Germinal center (tissue), 1 donor: ENCODE measurements at regions not wholly inside any gene's neighbourhood (a gene's known extent, or its start where the extent isn't known, plus 50 kb on each side); places are given as distances from the start of the nearest gene placed in this dataset.
"Not testable (repeated sequence)": the region's sequence is repeated elsewhere in the genome, so short reads cannot be mapped to it uniquely, and the experiment has no call there.

Experiments used
- DNase-seq: peaks from one replicate; pipeline ENCODE4 v3.0.0; 2012; ENCODE audit warnings: mixed read lengths, low spot score

- not testable (repeated sequence) for DNase-seq
Measured at GRCh38 chr15:77896147-77897112, 181.1 kb downstream of the TBC1D2B start.

DNA sequence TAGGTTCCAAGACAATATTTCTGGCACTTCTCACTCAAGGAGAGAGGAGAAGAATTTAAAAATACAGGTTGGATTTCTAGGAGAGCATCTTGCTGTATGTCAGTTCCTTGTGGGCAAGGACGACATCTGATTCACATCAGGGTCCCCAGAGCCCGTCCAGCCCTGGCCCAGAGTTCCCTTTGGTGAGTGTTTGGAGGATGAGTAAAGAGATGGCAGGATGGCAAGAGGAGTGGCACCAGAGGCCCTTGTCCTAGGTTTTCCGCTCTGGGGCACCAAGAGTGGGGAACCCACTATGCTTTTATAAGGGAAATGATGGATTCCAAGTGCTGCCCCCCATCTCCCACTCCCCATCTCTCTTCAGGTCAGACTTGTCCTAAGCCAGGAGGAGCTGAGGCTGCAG is 181.8 kb downstream of the TBC1D2B start:
- no peak for DNase-seq

DNA sequence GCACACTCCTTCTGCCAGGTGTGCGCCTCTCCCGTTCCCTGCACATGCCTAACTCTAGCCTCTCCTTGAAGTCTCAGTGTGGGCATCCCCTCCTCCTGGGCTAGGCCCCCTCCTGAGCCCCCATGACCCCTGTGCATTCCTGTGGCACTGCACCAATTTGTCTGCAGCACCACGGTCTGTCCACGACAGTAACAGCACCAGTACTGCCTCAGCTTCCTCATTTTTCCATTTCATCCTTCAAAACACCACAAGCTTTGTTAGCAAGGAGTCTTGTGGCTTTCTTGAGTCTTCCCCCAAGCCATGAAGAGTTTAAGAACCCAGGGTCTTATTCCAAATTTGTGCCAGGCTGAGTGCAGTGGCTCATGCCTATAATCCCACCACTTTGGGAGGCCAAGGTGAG is 182.4 kb downstream of the TBC1D2B start:
- DNase-seq: not testable (repeated sequence)

DNA sequence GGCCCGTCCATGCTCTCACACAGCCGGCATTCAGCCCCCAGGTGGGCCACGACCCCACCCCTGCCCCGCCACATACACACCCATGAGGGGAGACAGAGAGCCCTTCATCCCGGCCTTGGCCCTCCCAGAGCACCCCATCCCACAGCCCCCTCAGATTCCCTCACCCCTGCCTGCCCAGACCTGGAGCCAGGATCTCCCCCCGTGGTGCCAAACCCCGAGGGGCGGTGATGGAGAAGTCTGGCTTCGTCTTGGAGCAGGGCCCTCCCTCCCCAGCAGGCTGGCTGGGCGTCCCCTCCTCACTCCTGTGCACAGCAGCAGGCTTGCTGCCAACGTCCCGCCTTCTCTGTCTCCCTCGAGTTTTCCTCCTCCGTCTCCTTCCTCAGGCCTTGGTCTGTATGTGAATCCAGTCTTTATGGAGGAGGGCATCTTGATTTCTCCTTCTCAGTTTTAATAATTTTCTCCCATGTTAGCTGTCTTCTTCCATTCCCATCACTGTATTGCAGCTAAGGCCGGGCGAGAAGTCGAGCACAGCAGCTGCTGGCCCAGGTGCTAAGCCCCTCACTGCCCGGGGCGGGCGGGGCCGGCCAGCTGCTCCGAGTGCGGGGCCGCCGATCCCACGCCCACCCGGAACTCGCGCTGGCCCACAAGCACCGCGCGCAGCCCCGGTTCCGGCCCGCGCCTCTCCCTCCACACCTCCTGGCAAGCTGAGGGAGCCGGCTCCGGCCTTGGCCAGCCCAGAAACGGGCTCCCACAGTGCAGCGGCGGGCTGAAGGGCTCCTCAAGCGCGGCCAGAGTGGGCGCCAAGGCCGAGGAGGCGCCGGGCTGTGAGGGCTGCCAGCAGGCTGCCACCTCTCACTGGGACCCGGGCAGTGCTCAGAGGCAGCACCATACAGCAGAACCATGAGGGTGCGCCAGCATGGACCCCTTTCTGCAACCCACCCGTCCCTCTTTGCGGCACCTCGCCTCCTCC is 183.6 kb downstream of the TBC1D2B start:
- DNase-seq: not testable (repeated sequence)

GRCh38 chr15:77893246-77893645 is 184.3 kb downstream of the TBC1D2B start:
- DNase-seq: not testable (repeated sequence)

DNA sequence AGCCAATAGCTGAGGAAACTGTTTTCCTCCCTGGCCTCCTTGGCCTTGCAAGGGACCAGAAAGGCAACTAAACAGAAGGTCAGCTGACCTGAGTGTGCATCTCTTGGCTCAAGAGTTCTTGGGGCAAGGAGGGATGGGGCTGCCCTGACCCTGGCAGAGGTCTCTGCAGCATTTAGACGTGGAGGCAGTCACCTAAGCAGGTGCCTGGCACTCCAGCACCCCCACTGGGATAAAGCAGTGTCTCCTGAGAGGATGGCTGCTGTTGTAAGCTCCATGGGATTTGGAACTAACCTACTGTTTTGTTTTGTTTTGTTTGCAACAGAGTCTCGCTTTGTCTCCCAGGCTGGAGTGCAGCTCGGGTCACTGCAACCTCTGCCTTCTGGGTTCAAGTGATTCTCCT is 185.2 kb downstream of the TBC1D2B start:
- no peak for DNase-seq

GRCh38 chr15:77891862-77892261 is 185.6 kb downstream of the TBC1D2B start:
- DNase-seq: not testable (repeated sequence)

DNA sequence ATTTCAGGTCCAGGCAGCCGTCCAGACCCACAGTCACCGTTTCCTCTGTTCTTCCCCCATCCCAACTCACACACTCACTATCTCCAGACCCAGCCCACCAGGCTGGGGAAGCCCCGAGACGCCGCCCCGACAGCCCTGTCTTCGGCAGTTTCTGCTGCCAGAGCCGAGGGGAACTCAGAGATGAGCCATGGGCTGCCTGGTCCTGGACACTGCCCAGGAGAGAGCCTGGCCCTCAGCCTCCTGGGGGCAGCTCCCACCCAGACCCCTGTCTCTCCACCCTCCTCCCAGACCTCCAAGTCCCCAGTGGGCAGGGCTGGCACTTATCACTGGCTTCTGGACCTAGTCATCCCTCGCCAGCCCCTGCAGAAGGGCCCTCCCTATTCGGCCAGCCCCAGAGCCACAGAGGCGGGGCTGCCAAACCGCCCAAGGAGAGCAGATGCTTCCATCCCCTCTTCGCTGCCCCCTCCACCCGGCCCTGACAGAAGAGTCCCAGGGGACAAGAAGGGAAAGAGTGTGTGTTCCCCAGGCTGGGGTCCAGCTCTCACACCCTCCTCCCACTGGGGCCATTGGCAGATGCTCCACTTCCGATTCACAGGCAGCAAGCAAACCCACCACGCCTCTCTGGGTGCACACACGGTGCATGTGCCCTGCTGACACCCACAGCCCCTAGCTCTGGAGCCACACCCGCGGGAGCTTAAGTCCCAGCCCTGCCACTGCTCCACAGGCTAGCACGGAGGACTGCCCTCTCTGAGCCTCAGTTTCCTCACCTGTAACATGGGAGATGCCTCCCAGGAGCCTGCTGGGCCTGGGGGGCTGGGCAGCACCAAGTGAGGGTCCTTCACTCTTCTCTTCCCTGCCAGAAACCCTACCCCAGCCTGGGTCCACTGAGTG is 186.4 kb downstream of the TBC1D2B start:
- not testable (repeated sequence) for DNase-seq

DNA sequence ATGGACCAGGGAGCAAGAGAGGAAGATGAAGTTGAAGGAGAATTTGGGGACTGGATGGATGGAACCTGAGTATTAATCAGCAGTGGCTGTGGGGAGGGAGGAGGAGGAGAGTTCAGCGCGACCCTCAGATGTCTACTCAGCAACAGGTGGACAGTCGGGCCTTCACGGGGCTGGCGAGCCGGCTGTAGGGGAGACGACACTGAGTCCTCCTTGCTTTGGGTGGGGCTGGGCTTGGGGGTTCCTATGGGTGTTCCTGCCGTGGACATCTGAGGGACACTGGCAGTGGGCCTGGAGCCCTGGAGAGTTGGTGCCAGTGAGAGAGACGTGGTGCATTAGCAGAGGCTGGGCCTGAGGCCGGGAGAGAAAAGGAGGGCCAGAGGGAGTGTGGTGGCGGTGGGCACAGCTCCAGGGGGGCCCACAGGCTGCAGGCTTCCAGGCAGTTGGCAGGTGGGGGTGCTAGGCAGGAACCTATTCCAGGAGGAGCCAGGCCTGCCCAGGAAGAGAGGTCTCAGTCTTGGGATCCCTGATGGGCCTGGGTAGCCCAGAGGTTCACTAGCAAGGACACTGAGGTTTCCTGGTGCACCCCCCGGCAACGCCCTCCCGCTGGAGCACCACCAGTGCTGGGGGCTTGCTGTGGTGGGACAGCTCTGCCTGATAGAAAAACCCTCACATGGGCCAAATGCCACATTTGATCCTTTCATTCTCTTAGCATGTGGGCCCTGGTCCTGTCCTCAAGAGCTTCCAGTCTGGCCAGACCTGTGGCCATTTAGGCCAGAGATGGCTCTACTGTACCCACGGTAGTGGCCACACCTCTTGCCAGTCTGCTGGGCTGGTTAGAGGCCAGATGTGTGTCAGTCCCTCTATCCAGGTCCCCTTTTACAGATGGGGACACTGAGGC is 187.4 kb downstream of the TBC1D2B start:
- not testable (repeated sequence) for DNase-seq

GRCh38 chr15:77889009-77889806 is 188.3 kb downstream of the TBC1D2B start:
- DNase-seq: no peak

GRCh38 chr15:77887563-77888429 is 189.7 kb downstream of the TBC1D2B start:
- DNase-seq: not testable (repeated sequence)

DNA sequence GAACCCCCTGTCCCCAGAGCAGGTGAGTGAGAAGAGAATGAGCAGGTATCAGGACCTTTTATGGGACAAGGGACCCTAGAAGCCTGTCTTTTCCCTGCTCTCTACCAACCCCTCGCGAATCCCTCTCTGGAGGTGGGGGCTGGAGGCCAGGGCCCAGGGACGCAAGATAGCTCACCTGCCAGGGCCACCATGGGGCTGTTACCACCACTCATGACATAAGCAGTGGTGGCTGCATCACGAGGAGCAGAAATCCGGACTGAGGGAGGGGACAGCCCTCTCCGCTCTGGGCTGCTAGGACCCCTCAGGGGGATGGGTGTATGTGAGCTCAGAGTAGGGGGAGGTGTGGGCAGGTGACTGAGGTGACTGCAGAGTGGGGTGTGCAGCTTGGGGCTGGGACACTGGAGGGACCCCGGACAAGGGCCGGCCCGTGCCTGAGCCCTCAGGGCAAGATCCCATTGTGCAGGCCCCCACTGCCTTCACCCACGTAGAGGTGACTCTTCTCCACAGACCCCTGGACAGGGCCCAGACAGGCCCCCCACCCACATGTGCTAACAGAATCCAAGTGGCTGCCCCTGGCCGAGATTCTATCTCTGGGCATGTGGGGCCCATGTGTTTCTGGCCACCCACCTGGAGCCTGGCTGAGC is 190.6 kb downstream of the TBC1D2B start:
- no peak for DNase-seq

DNA sequence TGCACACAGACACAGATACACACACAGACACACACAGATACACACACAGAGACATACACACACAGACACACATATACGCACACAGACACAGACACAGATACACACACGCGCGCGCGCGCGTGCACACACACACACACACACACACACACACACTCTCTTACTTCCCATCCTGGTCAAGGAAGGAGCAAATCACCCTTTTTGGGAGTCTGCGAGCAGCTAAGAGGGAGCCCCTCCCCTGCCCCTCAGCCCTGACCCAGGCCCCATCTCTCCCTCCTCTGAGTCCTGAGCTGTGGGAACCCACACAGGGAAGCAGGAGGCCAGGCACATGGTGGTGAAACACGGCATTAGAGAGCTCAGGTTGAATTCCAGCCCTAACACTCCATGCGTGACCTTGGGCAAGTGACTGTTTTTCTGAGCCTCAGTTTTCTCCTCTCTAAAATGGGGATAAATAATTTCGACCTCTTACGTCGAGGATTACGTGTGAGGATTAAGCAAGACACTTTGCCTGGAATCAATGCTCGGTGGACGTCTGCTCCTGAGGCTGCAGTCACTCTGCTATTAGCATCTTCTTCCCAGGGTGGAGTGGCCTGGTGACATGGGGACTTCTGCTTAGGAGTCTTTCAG is 191.5 kb downstream of the TBC1D2B start:
- DNase-seq: not testable (repeated sequence)

DNA sequence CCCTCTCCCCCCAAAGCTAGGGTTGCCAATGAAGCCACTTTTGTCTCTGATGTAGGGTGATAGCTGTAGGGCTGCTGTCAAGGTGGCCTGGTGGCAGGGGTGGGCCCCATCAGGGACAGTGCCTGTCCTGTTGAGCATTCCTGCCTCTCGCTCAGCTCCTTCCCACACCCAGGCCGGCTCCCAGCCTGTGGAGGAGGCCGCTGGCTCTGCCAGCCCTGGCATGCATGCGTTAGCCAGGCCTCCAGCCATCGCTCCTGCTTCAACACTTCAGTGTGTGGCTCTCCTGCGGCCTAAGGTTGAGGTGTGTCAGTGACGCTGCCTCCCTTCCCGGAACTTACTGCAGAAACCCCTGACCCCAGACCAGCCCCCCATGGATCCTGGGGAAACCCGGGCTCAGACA is 194.5 kb downstream of the TBC1D2B start:
- not testable (repeated sequence) for DNase-seq

DNA sequence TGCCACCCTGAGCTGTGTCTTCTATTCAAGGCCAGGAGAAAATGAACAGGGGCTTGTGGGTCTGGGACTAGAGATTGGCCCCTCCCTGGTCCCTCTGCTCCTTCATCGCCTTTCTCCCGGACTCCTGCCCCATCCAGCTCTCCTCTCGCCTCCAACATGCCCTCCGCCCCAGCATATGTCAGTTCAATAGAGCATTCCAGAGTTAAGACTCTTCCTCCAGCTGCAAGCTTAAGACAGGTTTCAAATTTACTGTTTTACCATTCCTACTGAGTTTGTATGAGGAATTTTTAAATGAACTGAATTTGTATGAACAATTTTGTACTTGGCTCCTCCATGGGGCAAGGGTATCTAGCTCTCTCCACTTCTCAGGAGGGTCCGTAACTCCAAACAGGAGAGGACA is 195.6 kb downstream of the TBC1D2B start:
- no peak for DNase-seq

- DNase-seq: not testable (repeated sequence)
Measured at GRCh38 chr15:77881535-77881934, 196.0 kb downstream of the TBC1D2B start.

GRCh38 chr15:77879466-77879865 is 198.0 kb downstream of the TBC1D2B start:
- DNase-seq: not testable (repeated sequence)
